A549 (cell line): ENCODE measurements at regions not wholly inside any gene's neighbourhood (a gene's known extent, or its start where the extent isn't known, plus 50 kb on each side); places are given as distances from the start of the nearest gene placed in this dataset.

Experiments used
- BHLHE40 ChIP-seq: IDR thresholded peaks from 2 replicates; pipeline ENCODE4 v1.6.1; 2012; ENCODE audit warnings: low read depth, low read length, inconsistent platforms
- CEBPB ChIP-seq, 2 experiments: fragments of >200 bp in 1 of 2; sonication (Bioruptor Twin) in 1 of 2; formaldehyde crosslinking in 1 of 2; IDR thresholded peaks; 2 replicates each; pipeline ENCODE4 v1.6.1; 2012 to 2016
- CHD4 ChIP-seq: fragments of 200-600 bp; sonication (generic); IDR thresholded peaks from 2 replicates; pipeline ENCODE4 v1.6.1; 2016; ENCODE audit warnings: antibody characterized with exemption, mild to moderate bottlenecking, borderline replicate concordance
- EP300 ChIP-seq, 2 experiments: fragments of >200 bp; sonication (Bioruptor Twin); formaldehyde crosslinking; IDR thresholded peaks; 2 replicates in 1 of 2; 3 replicates in 1 of 2; pipeline ENCODE4 v1.6.1; 2016 to 2017
- NFE2L2 ChIP-seq: fragments of 150-350 bp; conservative IDR thresholded peaks from 2 replicates; pipeline ENCODE4 v1.6.1; 2014; ENCODE audit warnings: low read length
- POLR2A ChIP-seq: IDR thresholded peaks from 2 replicates; pipeline ENCODE4 v1.6.1; 2012; ENCODE audit warnings: mild to moderate bottlenecking, low read length
- POLR2AphosphoS2 ChIP-seq: conservative IDR thresholded peaks from 2 replicates; pipeline ENCODE4 v1.6.1; 2012; ENCODE audit warnings: low read length, improper control_type of control experiment, inconsistent platforms
- SREBF2 ChIP-seq: fragments of 450-650 bp; IDR thresholded peaks from 2 replicates; pipeline ENCODE4 v1.6.1; 2014; ENCODE audit warnings: mild to moderate bottlenecking, moderate library complexity
- ZFP36 ChIP-seq: fragments of 450-650 bp; IDR thresholded peaks from 2 replicates; pipeline ENCODE4 v1.6.1; 2014; ENCODE audit warnings: borderline replicate concordance; ENCODE audit not compliant: partially characterized antibody
- TF ChIP-seq, protein P1 (sequence below): fragments of >200 bp; sonication (Bioruptor Twin); formaldehyde crosslinking; IDR thresholded peaks from 3 replicates; pipeline ENCODE4 v1.5.1; 2016

DNA sequence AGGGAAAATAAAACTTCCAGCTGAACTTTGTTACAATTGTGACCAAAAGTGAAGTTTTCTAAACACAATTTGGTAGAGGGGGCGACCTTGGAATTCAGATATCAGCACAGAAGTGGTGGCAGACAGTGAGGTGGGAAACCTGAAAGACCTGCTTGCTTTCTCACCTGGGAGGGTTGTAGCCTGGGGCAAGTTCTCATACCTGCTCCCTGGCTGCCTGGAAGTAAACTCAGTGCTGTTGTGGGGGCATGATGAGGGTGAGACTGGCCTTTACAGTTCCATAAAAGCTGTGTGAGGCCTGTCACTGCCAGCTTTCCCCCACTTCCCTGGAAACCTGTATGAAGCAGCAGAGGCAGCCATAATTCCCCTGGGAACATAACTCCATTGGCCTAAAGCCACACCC is 1180.2 kb downstream of the FAM133A start:
- TF ChIP-seq CEBPB (IDR thresholded peaks at IDR 0.05) (no peak), BHLHE40 (no peak), NFE2L2 (no peak), POLR2A (no peak), EP300 (IDR thresholded peaks at IDR 0.05) (no peak), CHD4 (no peak), POLR2AphosphoS2 (no peak), SREBF2 (no peak), ZFP36 (no peak)
- TF ChIP-seq, protein P1, sequence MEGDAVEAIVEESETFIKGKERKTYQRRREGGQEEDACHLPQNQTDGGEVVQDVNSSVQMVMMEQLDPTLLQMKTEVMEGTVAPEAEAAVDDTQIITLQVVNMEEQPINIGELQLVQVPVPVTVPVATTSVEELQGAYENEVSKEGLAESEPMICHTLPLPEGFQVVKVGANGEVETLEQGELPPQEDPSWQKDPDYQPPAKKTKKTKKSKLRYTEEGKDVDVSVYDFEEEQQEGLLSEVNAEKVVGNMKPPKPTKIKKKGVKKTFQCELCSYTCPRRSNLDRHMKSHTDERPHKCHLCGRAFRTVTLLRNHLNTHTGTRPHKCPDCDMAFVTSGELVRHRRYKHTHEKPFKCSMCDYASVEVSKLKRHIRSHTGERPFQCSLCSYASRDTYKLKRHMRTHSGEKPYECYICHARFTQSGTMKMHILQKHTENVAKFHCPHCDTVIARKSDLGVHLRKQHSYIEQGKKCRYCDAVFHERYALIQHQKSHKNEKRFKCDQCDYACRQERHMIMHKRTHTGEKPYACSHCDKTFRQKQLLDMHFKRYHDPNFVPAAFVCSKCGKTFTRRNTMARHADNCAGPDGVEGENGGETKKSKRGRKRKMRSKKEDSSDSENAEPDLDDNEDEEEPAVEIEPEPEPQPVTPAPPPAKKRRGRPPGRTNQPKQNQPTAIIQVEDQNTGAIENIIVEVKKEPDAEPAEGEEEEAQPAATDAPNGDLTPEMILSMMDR = no peak
